ENCODE measurements at regions not wholly inside any gene's neighbourhood (a gene's known extent, or its start where the extent isn't known, plus 50 kb on each side); places are given as distances from the start of the nearest gene placed in this dataset.

- Histone ChIP-seq H4K20me1 (ENCODE audit: insufficient read depth, low read length) (no peaks in the 10 kb centered on the region), H3K27ac (ENCODE audit: low read depth in 1 of 2, low read length in 2 of 2) (no peak overlapping the region), H3K36me3 (replicated peaks in 1 of 2; ENCODE audit: control insufficient read depth in 1 of 2, insufficient read depth in 2 of 2, low read length in 2 of 2) (no peaks in the 10 kb centered on the region), H3K27me3 (ENCODE audit: control insufficient read depth in 2 of 2, insufficient read depth in 2 of 2, low read length in 2 of 2) (peaks cover 65 to 91% of the 10 kb centered on the region in 2 donors), H2AFZ (ENCODE audit: insufficient read depth, low read depth, low read length, poor library complexity, severe bottlenecking) (no peak overlapping the region), H3K4me2 (replicated peaks; ENCODE audit: extremely low read depth, low read length, poor library complexity, severe bottlenecking) (peak overlapping the region; percentile 85), H3K4me3 (replicated peaks in 1 of 3; ENCODE audit: low read depth in 2 of 3, low read length in 3 of 3) (peak overlapping the region in 1 of 3 experiments; percentile 76), H3K9me3 (replicated peaks in 1 of 2; ENCODE audit: control insufficient read depth in 1 of 2, insufficient read depth in 1 of 2, low read length in 2 of 2) (peaks cover 3 to 20% of the 10 kb centered on the region in 2 donors), H3K79me2 (ENCODE audit: insufficient read depth, low read length) (no peaks in the 10 kb centered on the region), H3K9ac (ENCODE audit: insufficient read depth, low read length, poor library complexity, severe bottlenecking) (no peak overlapping the region), H3K4me1 (ENCODE audit: control insufficient read depth in 1 of 2, insufficient read depth in 2 of 2, low read length in 2 of 2) (peaks cover 0 to 19% of the 10 kb centered on the region in 2 donors)
- Mint-ChIP-seq H3K4me1 (peaks cover 14% of the 10 kb centered on the region), H3K27ac (no peak overlapping the region), H3K4me3 (peak overlapping the region; percentile 39 to 69), H3K36me3 (peaks cover 3 to 4% of the 10 kb centered on the region in 2 donors), H3K27me3 (ENCODE audit: low read depth in 3 of 3) (peaks cover 66 to 85% (median 79%) of the 10 kb centered on the region in 3 donors), H3K9me3 (peaks cover 0 to 38% (median 23%) of the 10 kb centered on the region in 7 donors)
- WGBS (ENCODE audit: insufficient coverage) = 3% methylated on average over 28 of the region's 37 CpGs
- intact Hi-C loops (cut with micrococcal nuclease) = no loop called here
- no peak for TF ChIP-seq CTCF (IDR thresholded peaks at IDR 0.05)
- no peak for DNase-seq
These were observed 139.1 kb upstream of the ZIC3 start for GRCh38 chrX:137426695-137427425.

GRCh38 chrX:137425986-137426385 lies 139.9 kb upstream of the ZIC3 start:
- Histone ChIP-seq H3K27me3 (ENCODE audit: control insufficient read depth in 2 of 2, insufficient read depth in 2 of 2, low read length in 2 of 2) (peaks cover 61 to 91% of the 10 kb centered on the region in 2 donors), H4K20me1 (ENCODE audit: insufficient read depth, low read length) (no peaks in the 10 kb centered on the region), H2AFZ (ENCODE audit: insufficient read depth, low read depth, low read length, poor library complexity, severe bottlenecking) (no peak overlapping the region), H3K27ac (ENCODE audit: low read depth in 1 of 2, low read length in 2 of 2) (no peak overlapping the region), H3K4me2 (replicated peaks; ENCODE audit: extremely low read depth, low read length, poor library complexity, severe bottlenecking) (no peak overlapping the region), H3K4me1 (ENCODE audit: control insufficient read depth in 1 of 2, insufficient read depth in 2 of 2, low read length in 2 of 2) (peaks cover 0 to 19% of the 10 kb centered on the region in 2 donors), H3K36me3 (replicated peaks in 1 of 2; ENCODE audit: control insufficient read depth in 1 of 2, insufficient read depth in 2 of 2, low read length in 2 of 2) (no peaks in the 10 kb centered on the region), H3K9me3 (replicated peaks in 1 of 2; ENCODE audit: control insufficient read depth in 1 of 2, insufficient read depth in 1 of 2, low read length in 2 of 2) (peaks cover 3 to 20% of the 10 kb centered on the region in 2 donors), H3K4me3 (replicated peaks in 1 of 3; ENCODE audit: low read depth in 2 of 3, low read length in 3 of 3) (no peak overlapping the region), H3K9ac (ENCODE audit: insufficient read depth, low read length, poor library complexity, severe bottlenecking) (no peak overlapping the region), H3K79me2 (ENCODE audit: insufficient read depth, low read length) (no peaks in the 10 kb centered on the region)
- TF ChIP-seq CTCF (IDR thresholded peaks at IDR 0.05) = no peak
- WGBS (ENCODE audit: insufficient coverage) = no CpG with 5 or more reads among the region's 9 CpGs
- H3K9me3 Mint-ChIP-seq = peaks cover 0 to 38% (median 23%) of the 10 kb centered on the region in 7 donors
- H3K27me3 Mint-ChIP-seq (ENCODE audit: low read depth in 3 of 3) = peaks cover 61 to 82% (median 79%) of the 10 kb centered on the region in 3 donors
- peaks cover 14% of the 10 kb centered on the region for H3K4me1 Mint-ChIP-seq
- intact Hi-C loops (cut with micrococcal nuclease) = no loop called here
- no peak for DNase-seq
- peak overlapping the region in 1 of 2 donors; percentile 67 for H3K4me3 Mint-ChIP-seq
- H3K27ac Mint-ChIP-seq = no peak overlapping the region
- H3K36me3 Mint-ChIP-seq = peaks cover 3 to 4% of the 10 kb centered on the region in 2 donors
